H1 (cell line): ENCODE measurements at regions not wholly inside any gene's neighbourhood (a gene's known extent, or its start where the extent isn't known, plus 50 kb on each side); places are given as distances from the start of the nearest gene placed in this dataset.

Source experiments
- CTCF ChIA-PET: fragments of 300-600 bp; sonication (Branson Sonifier 250); formaldehyde crosslinking; loops from one replicate; lab custom pipeline; 2021; ENCODE audit not compliant: partially characterized antibody; lab: Charles Lee
- POLR2A ChIA-PET: fragments of 300-600 bp; sonication (Branson Sonifier 250); formaldehyde crosslinking; loops from one replicate; lab custom pipeline; 2021; ENCODE audit warnings: inconsistent platforms; ENCODE audit not compliant: partially characterized antibody; lab: Charles Lee
- DNase-seq, 2 experiments: peaks; one replicate each; pipeline versions ENCODE4 v3.0.0 to v3.0.0-alpha.2; 2010 to 2022; ENCODE audit warnings: low spot score in 2 of 2, low read depth in 1 of 2, mixed read lengths in 1 of 2
- FAIRE-seq: peaks from 2 replicates; lab custom pipeline; 2011; peaks lifted over from hg19 to GRCh38; lab: Jason Lieb, UNC
- H2AFZ ChIP-seq: 2 replicates; pipeline ENCODE4 v1.8.1; 2012; ENCODE audit warnings: low read length, inconsistent platforms
- H2AK5ac ChIP-seq: 2 replicates; pipeline ENCODE4 v1.6.1; 2013; ENCODE audit warnings: low read depth, low read length
- H2BK120ac ChIP-seq: replicated peaks from 2 replicates; pipeline ENCODE3; 2013; ENCODE audit warnings: low read depth, low read length, inconsistent platforms
- H2BK12ac ChIP-seq: 2 replicates; pipeline ENCODE4 v1.6.1; 2013; ENCODE audit warnings: low read depth, low read length
- H2BK15ac ChIP-seq: 2 replicates; pipeline ENCODE4 v1.6.1; 2013; ENCODE audit warnings: low read length
- H2BK20ac ChIP-seq: 2 replicates; pipeline ENCODE4 v1.6.1; 2013; ENCODE audit warnings: low read length
- H2BK5ac ChIP-seq: 2 replicates; pipeline ENCODE4 v1.6.1; 2013; ENCODE audit warnings: low read depth, low read length
- H3K14ac ChIP-seq: 2 replicates; pipeline ENCODE4 v1.6.1; 2013; ENCODE audit warnings: inconsistent platforms; ENCODE audit not compliant: insufficient read length
- H3K18ac ChIP-seq: 2 replicates; pipeline ENCODE4 v1.6.1; 2013; ENCODE audit warnings: low read length; ENCODE audit errors: extremely low read depth
- H3K23ac ChIP-seq: 2 replicates; pipeline ENCODE4 v1.6.1; 2013; ENCODE audit warnings: inconsistent platforms; ENCODE audit not compliant: insufficient read length
- H3K23me2 ChIP-seq: 2 replicates; pipeline ENCODE4 v1.6.1; 2013; ENCODE audit warnings: low read depth, low read length
- H3K27ac ChIP-seq: 2 replicates; pipeline ENCODE4 v1.6.1; 2011; ENCODE audit warnings: low read depth, low read length, inconsistent platforms
- H3K27me3 ChIP-seq, 4 experiments: replicated peaks in 1 of 4; 1 replicate in 1 of 4; 2 replicates in 3 of 4; pipeline versions ENCODE4 v1.6.1 to v1.8.1; 2011 to 2013; ENCODE audit warnings: low read length in 3 of 4, mild to moderate bottlenecking in 3 of 4, inconsistent platforms in 2 of 4, mixed read lengths in 2 of 4, moderate library complexity in 1 of 4; ENCODE audit not compliant: control insufficient read depth in 3 of 4, insufficient read depth in 3 of 4; ENCODE audit errors: extremely low read depth in 1 of 4
- H3K36me3 ChIP-seq, 4 experiments: 2 replicates each; pipeline versions ENCODE4 v1.6.1 to v1.8.1; 2011 to 2013; ENCODE audit warnings: mild to moderate bottlenecking in 4 of 4, low read length in 3 of 4, moderate library complexity in 2 of 4, control low read depth in 1 of 4, inconsistent platforms in 1 of 4; ENCODE audit not compliant: insufficient read depth in 4 of 4, control insufficient read depth in 2 of 4
- H3K4ac ChIP-seq: replicated peaks from 2 replicates; pipeline ENCODE3; 2013; ENCODE audit warnings: low read length, low read depth, mixed read lengths, inconsistent platforms; ENCODE audit not compliant: insufficient read length
- H3K4me1 ChIP-seq, 4 experiments: replicated peaks in 1 of 4; 1 replicate in 1 of 4; 2 replicates in 3 of 4; pipeline versions ENCODE4 v1.6.1 to v1.8.1; 2011 to 2013; ENCODE audit warnings: low read length in 3 of 4, inconsistent platforms in 2 of 4, mixed read lengths in 1 of 4; ENCODE audit not compliant: insufficient read depth in 4 of 4, control insufficient read depth in 3 of 4
- H3K4me2 ChIP-seq, 2 experiments: 2 replicates each; pipeline versions ENCODE4 v1.6.1 to v1.8.1; 2011 to 2013; ENCODE audit warnings: low read depth in 2 of 2, low read length in 2 of 2, control low read depth in 1 of 2, inconsistent platforms in 1 of 2, mild to moderate bottlenecking in 1 of 2; ENCODE audit not compliant: insufficient read depth in 1 of 2
- H3K4me3 ChIP-seq, 4 experiments: fragments of 200-600, 300-600 bp in 1 of 4; sonication (generic), shearing (Covaris generic), sonication (Bioruptor Twin) in 1 of 4; 2 replicates each; pipeline versions ENCODE4 v1.5.1 to v1.8.1; 2011 to 2016; ENCODE audit warnings: low read length in 4 of 4, low read depth in 3 of 4, control low read depth in 2 of 4, inconsistent platforms in 2 of 4, mild to moderate bottlenecking in 2 of 4, mixed read lengths in 1 of 4, moderate library complexity in 1 of 4; ENCODE audit not compliant: insufficient read depth in 2 of 4; ENCODE audit errors: extremely low read depth in 1 of 4
- H3K56ac ChIP-seq: replicated peaks from 2 replicates; pipeline ENCODE3; 2013; ENCODE audit warnings: low read depth, mild to moderate bottlenecking, mixed read lengths, low read length, inconsistent platforms; ENCODE audit not compliant: insufficient read length
- H3K79me1 ChIP-seq: 2 replicates; pipeline ENCODE4 v1.6.1; 2013; ENCODE audit warnings: low read depth, low read length, control low read depth
- H3K79me2 ChIP-seq, 2 experiments: 2 replicates each; pipeline versions ENCODE4 v1.6.1 to v1.8.1; 2012 to 2013; ENCODE audit warnings: low read length in 2 of 2, mild to moderate bottlenecking in 2 of 2, inconsistent platforms in 1 of 2; ENCODE audit not compliant: insufficient read depth in 2 of 2, control insufficient read depth in 1 of 2
- H3K9ac ChIP-seq, 4 experiments: replicated peaks in 1 of 4; 1 replicate in 1 of 4; 2 replicates in 3 of 4; pipeline versions ENCODE4 v1.6.1 to v1.8.1; 2011 to 2013; ENCODE audit warnings: low read depth in 3 of 4, low read length in 3 of 4, control low read depth in 2 of 4, mild to moderate bottlenecking in 2 of 4, moderate library complexity in 2 of 4, inconsistent platforms in 1 of 4; ENCODE audit errors: extremely low read depth in 1 of 4
- H3K9me3 ChIP-seq, 2 experiments: 2 replicates each; pipeline versions ENCODE4 v1.6.1 to v1.8.1; 2012 to 2013; ENCODE audit warnings: mild to moderate bottlenecking in 2 of 2, moderate library complexity in 2 of 2, control low read depth in 1 of 2, inconsistent platforms in 1 of 2, low read depth in 1 of 2, low read length in 1 of 2, mixed read lengths in 1 of 2; ENCODE audit not compliant: insufficient read depth in 2 of 2
- H4K20me1 ChIP-seq, 2 experiments: replicated peaks in 1 of 2; 2 replicates each; pipeline versions ENCODE3 to v1.8.1; 2011 to 2013; ENCODE audit warnings: inconsistent platforms in 2 of 2, low read length in 2 of 2, mild to moderate bottlenecking in 1 of 2; ENCODE audit not compliant: insufficient read depth in 2 of 2, control insufficient read depth in 1 of 2
- H4K5ac ChIP-seq: 2 replicates; pipeline ENCODE4 v1.6.1; 2013; ENCODE audit warnings: low read length, low read depth, mixed read lengths, inconsistent platforms; ENCODE audit not compliant: insufficient read length
- H4K8ac ChIP-seq: 2 replicates; pipeline ENCODE4 v1.8.0; 2013; ENCODE audit warnings: mild to moderate bottlenecking, moderate library complexity, low read length, inconsistent platforms; ENCODE audit not compliant: insufficient read depth; ENCODE audit errors: extremely low read depth
- H4K91ac ChIP-seq: replicated peaks from 2 replicates; pipeline ENCODE3; 2013; ENCODE audit warnings: low read length, mixed read lengths, inconsistent platforms; ENCODE audit not compliant: insufficient read length
- CBX8 ChIP-seq: fragments of 300-800, 300-1000 bp; sonication (generic); IDR thresholded peaks from 2 replicates; pipeline ENCODE4 v1.7.1; 2016; ENCODE audit warnings: low read depth, low read length, borderline replicate concordance
- E2F6 ChIP-seq: IDR thresholded peaks from 2 replicates; pipeline ENCODE4 v1.6.1; 2012; ENCODE audit warnings: inconsistent platforms
- GTF2F1 ChIP-seq: IDR thresholded peaks from 2 replicates; pipeline ENCODE4 v1.6.1; 2012; ENCODE audit warnings: low read depth, low read length, improper control_type of control experiment, borderline replicate concordance
- KDM4A ChIP-seq: IDR thresholded peaks from one replicate; pipeline ENCODE4 v1.7.1; 2012; ENCODE audit warnings: low read depth, mild to moderate bottlenecking, moderate library complexity, low read length, inconsistent platforms; ENCODE audit not compliant: severe bottlenecking
- TAF7 ChIP-seq: optimal IDR thresholded peaks from 2 replicates; pipeline ENCODE3; 2011; ENCODE audit warnings: low read depth, mild to moderate bottlenecking, inconsistent platforms, low read length, moderate library complexity, borderline replicate concordance
- USF2 ChIP-seq: IDR thresholded peaks from 2 replicates; pipeline ENCODE4 v1.6.1; 2011; ENCODE audit warnings: low read length, improper control_type of control experiment
- WGBS, 2 experiments: shearing (Covaris generic) in 1 of 2; methylation state at CpG; one replicate each; pipeline versions ENCODE4 v1.1.6 to v1.1.7; 2013 to 2015; ENCODE audit warnings: low lambda C conversion rate in 2 of 2, mixed read lengths in 2 of 2, inconsistent platforms in 1 of 2, low coverage in 1 of 2, missing lambda C conversion rate in 1 of 2; ENCODE audit not compliant: insufficient replicate concordance in 2 of 2, insufficient coverage in 1 of 2, insufficient read length in 1 of 2; ENCODE audit errors: extremely low coverage in 1 of 2, missing lambda C conversion rate in 1 of 2; 5-methylcytosine and 5-hydroxymethylcytosine counted together

GRCh38 chr3:43854283-43854682 is 163.5 kb downstream of the ABHD5 start:
- no peaks in the 10 kb centered on the region for H4K20me1 ChIP-seq
- no peak overlapping the region for H3K27ac ChIP-seq
- no peak overlapping the region for H2AFZ ChIP-seq
- H2BK20ac ChIP-seq = no peak overlapping the region
- H2BK12ac ChIP-seq = no peak overlapping the region
- no peak overlapping the region for H3K9ac ChIP-seq
- H4K5ac ChIP-seq = no peak overlapping the region
- no peak overlapping the region for H3K4me3 ChIP-seq
- 79% methylated on average over 2 of the region's 2 CpGs; no CpG with 5 or more reads in 1 of the 2 experiments for WGBS, 2 experiments
- H2BK5ac ChIP-seq = no peak overlapping the region
- no peaks in the 10 kb centered on the region for H3K79me2 ChIP-seq
- DNase-seq = no peak
- no peaks in the 10 kb centered on the region for H3K36me3 ChIP-seq
- no peak overlapping the region for H4K8ac ChIP-seq
- no peak overlapping the region for H3K14ac ChIP-seq
- H3K27me3 ChIP-seq = peaks cover 0 to 2% (median 0%) of the 10 kb centered on the region in 4 experiments; a peak in 2 of 7 replicates
- ChIA-PET CTCF (interaction anchor here (1.1 to 4.4 kb wide), 13 partner anchors 9 to 313 kb away, joined by 3 to 88 read pairs (median 11); no protein-coding TSS in a partner anchor), POLR2A (no interaction called here)
- H2AK5ac ChIP-seq = no peak overlapping the region
- H4K91ac ChIP-seq = no peak overlapping the region
- no peak overlapping the region for H3K23ac ChIP-seq
- no peaks in the 10 kb centered on the region for H3K79me1 ChIP-seq
- H3K18ac ChIP-seq = no peak overlapping the region
- no peak overlapping the region for H3K56ac ChIP-seq
- H3K4me2 ChIP-seq = no peak overlapping the region
- no peaks in the 10 kb centered on the region for H3K23me2 ChIP-seq
- H3K4ac ChIP-seq = no peak overlapping the region
- peaks cover 6 to 10% (median 9%) of the 10 kb centered on the region in 4 experiments for H3K4me1 ChIP-seq
- no peak for TF ChIP-seq KDM4A
- TF ChIP-seq GTF2F1 = no peak
- TF ChIP-seq CBX8 = no peak
- no peak for TF ChIP-seq E2F6
- no peak for TF ChIP-seq TAF7
- no peak for TF ChIP-seq USF2
- no peaks in the 10 kb centered on the region for H3K9me3 ChIP-seq
- no peak overlapping the region for H2BK120ac ChIP-seq
- no peak overlapping the region for H2BK15ac ChIP-seq
- no peak for FAIRE-seq
